GM12891 (cell line): ENCODE measurements at regions not wholly inside any gene's neighbourhood (a gene's known extent, or its start where the extent isn't known, plus 50 kb on each side); places are given as distances from the start of the nearest gene placed in this dataset.

ENCODE experiments used
- PAX5 ChIP-seq: IDR thresholded peaks from 2 replicates; pipeline ENCODE4 v1.6.1; 2011; ENCODE audit warnings: low read length, moderate library complexity, mild to moderate bottlenecking; ENCODE audit not compliant: insufficient read depth, severe bottlenecking
- POLR2A ChIP-seq: IDR thresholded peaks from 2 replicates; pipeline ENCODE4 v1.6.1; 2011; ENCODE audit warnings: low read depth, low read length, control low read depth
- POLR2AphosphoS5 ChIP-seq: IDR thresholded peaks from 2 replicates; pipeline ENCODE4 v1.6.1; 2011; ENCODE audit warnings: low read depth, low read length, control low read depth
- POU2F2 ChIP-seq: IDR thresholded peaks from 2 replicates; pipeline ENCODE4 v1.6.1; 2011; ENCODE audit warnings: low read depth, mild to moderate bottlenecking, control low read depth, low read length, moderate library complexity
- SPI1 ChIP-seq: IDR thresholded peaks from 2 replicates; pipeline ENCODE4 v1.6.1; 2011; ENCODE audit warnings: low read depth, low read length, control low read depth
- TAF1 ChIP-seq: IDR thresholded peaks from 2 replicates; pipeline ENCODE4 v1.6.1; 2011; ENCODE audit warnings: low read depth, low read length, control low read depth

DNA sequence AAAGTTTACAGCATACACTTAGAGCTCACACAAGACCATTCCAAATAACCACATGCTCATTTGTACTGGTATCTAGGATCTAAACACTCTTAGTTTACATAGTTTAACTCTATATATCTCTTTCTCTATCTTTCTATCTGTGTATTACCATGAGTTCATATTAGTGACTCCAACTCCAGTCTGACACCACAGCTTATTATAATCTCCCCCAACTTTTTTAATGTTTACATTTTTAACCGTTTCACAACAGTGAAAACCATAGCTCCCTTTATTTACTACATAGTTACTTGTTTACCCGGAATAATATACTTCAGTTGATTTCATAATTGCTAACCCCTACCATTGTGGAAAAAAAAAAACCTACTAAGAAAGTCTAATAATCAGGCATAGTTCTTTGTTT, 362.4 kb upstream of the RGS17 start:
- TF ChIP-seq POLR2A (no peak), POLR2AphosphoS5 (no peak), TAF1 (no peak), PAX5 (no peak), SPI1 (no peak), POU2F2 (no peak)
